ENCODE measurements at regions not wholly inside any gene's neighbourhood (a gene's known extent, or its start where the extent isn't known, plus 50 kb on each side); places are given as distances from the start of the nearest gene placed in this dataset.

DNA sequence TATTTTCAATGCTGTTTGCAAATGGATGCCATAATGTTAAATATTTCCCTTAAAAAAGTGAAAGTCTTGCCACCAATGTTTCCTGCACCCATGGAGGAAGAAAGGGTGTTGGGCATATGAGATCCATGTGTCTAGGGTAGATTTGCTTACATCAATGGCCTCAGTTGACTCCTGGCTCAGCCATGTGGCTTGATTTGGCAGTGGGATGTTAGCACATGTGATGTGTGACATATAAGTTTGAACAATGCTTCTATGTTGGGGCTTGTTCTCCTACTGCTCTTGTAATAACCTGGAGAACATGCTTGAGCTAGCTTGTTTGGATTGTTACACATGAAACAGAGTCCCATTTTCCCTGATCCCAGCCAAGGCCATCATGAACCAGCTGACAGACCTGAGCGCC lies 187.6 kb downstream of the SCP2D1 start:
- Histone ChIP-seq H3K4me1 (ENCODE audit: control insufficient read depth in 1 of 2, insufficient read depth in 2 of 2, low read length in 2 of 2) (no peaks in the 10 kb centered on the region), H4K20me1 (ENCODE audit: insufficient read depth) (no peaks in the 10 kb centered on the region), H3K79me2 (ENCODE audit: insufficient read depth, low read length) (no peaks in the 10 kb centered on the region), H3K27ac (ENCODE audit: low read depth, low read length) (no peak overlapping the region), H3K9me3 (ENCODE audit: control insufficient read depth in 1 of 2, insufficient read depth in 1 of 2, low read depth in 1 of 2, low read length in 2 of 2) (no peaks in the 10 kb centered on the region), H3K27me3 (ENCODE audit: insufficient read depth, low read length) (no peaks in the 10 kb centered on the region), H2AFZ (ENCODE audit: low read depth, low read length, poor library complexity, severe bottlenecking) (no peak overlapping the region), H3K4me3 (replicated peaks in 1 of 2; ENCODE audit: low read depth in 1 of 2, low read length in 2 of 2) (no peak overlapping the region), H3K36me3 (ENCODE audit: control insufficient read depth in 1 of 2, insufficient read depth in 2 of 2, low read length in 2 of 2) (no peaks in the 10 kb centered on the region), H3K9me2 (ENCODE audit: insufficient read depth) (no peaks in the 10 kb centered on the region), H3K9ac (ENCODE audit: low read length) (no peak overlapping the region), H3K4me2 (ENCODE audit: low read length) (no peak overlapping the region)
- no peak for TF ChIP-seq SP1 (IDR thresholded peaks at IDR 0.05; ENCODE audit: low read depth)
- TF ChIP-seq, protein P1, sequence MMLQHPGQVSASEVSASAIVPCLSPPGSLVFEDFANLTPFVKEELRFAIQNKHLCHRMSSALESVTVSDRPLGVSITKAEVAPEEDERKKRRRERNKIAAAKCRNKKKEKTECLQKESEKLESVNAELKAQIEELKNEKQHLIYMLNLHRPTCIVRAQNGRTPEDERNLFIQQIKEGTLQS (IDR thresholded peaks at IDR 0.05): no peak
- TF ChIP-seq CBX3 (IDR thresholded peaks at IDR 0.05; ENCODE audit: low read depth): no peak
- no peak for TF ChIP-seq FOSL1 (IDR thresholded peaks at IDR 0.05; ENCODE audit: low read depth)
- no peak for TF ChIP-seq TCF7L2 (IDR thresholded peaks at IDR 0.05; ENCODE audit: borderline replicate concordance, extremely low read depth, insufficient read depth, insufficient read length)
- no peak for TF ChIP-seq EZH2phosphoT487 (IDR thresholded peaks at IDR 0.05; ENCODE audit: borderline replicate concordance)
- TF ChIP-seq RAD21 (IDR thresholded peaks at IDR 0.05; ENCODE audit: low read depth): no peak
- TF ChIP-seq SIN3A (IDR thresholded peaks at IDR 0.05; ENCODE audit: low read depth): no peak
- TF ChIP-seq, protein P2, sequence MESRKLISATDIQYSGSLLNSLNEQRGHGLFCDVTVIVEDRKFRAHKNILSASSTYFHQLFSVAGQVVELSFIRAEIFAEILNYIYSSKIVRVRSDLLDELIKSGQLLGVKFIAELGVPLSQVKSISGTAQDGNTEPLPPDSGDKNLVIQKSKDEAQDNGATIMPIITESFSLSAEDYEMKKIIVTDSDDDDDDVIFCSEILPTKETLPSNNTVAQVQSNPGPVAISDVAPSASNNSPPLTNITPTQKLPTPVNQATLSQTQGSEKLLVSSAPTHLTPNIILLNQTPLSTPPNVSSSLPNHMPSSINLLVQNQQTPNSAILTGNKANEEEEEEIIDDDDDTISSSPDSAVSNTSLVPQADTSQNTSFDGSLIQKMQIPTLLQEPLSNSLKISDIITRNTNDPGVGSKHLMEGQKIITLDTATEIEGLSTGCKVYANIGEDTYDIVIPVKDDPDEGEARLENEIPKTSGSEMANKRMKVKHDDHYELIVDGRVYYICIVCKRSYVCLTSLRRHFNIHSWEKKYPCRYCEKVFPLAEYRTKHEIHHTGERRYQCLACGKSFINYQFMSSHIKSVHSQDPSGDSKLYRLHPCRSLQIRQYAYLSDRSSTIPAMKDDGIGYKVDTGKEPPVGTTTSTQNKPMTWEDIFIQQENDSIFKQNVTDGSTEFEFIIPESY (IDR thresholded peaks at IDR 0.05; ENCODE audit: extremely low read depth, insufficient replicate concordance, low read length): no peak
- no peak for TF ChIP-seq POLR2AphosphoS5 (IDR thresholded peaks at IDR 0.05; ENCODE audit: low read depth, low read length)
- no peak for TF ChIP-seq JUND (IDR thresholded peaks at IDR 0.05)
- TF ChIP-seq ELF1 (IDR thresholded peaks at IDR 0.05; ENCODE audit: borderline replicate concordance, low read depth): no peak
- TF ChIP-seq ZFX (IDR thresholded peaks at IDR 0.05): no peak
- RAD21 ChIA-PET (ENCODE audit: low non-redundant PET in 1 of 2, low total read pairs in 2 of 2, uncharacterized antibody in 2 of 2, unreplicated experiment in 2 of 2): no interaction called here
- ATAC-seq (no peak), DNase-seq (ENCODE audit: low read depth, low spot score) (no peak)
- intact Hi-C loops (cut with micrococcal nuclease): no loop called here
- no TSS peak for BruUV-seq (replicated peaks)
- POLR2A ChIA-PET: no interaction called here
- CTCF ChIA-PET: no interaction called here
